RWPE2 (cell line): ENCODE measurements at regions not wholly inside any gene's neighbourhood (a gene's known extent, or its start where the extent isn't known, plus 50 kb on each side); places are given as distances from the start of the nearest gene placed in this dataset.

Source experiments
- ATAC-seq: fragments of 200-7000 bp; cut with Tn5 transposase; 3 replicates; pipeline ENCODE4 v1.9.1; 2021; ENCODE audit warnings: low read depth
- DNase-seq: peaks from one replicate; pipeline ENCODE4 v3.0.0-alpha.2; 2020; ENCODE audit warnings: low spot score
- H3K27ac ChIP-seq: fragments of 450-650 bp; 2 replicates; pipeline ENCODE4 v1.5.1; 2017; ENCODE audit warnings: mild to moderate bottlenecking; ENCODE audit not compliant: poor library complexity, severe bottlenecking
- H3K27me3 ChIP-seq: fragments of 250-450 bp; sonication (Bioruptor Pico); 2 replicates; pipeline ENCODE4 v1.5.1; 2021; ENCODE audit warnings: mild to moderate bottlenecking, moderate library complexity; ENCODE audit not compliant: insufficient read depth, poor library complexity, severe bottlenecking
- H3K36me3 ChIP-seq: fragments of 250-450 bp; sonication (Bioruptor Pico); 2 replicates; pipeline ENCODE4 v1.5.1; 2020; ENCODE audit warnings: low read depth, mild to moderate bottlenecking, moderate library complexity
- H3K4me1 ChIP-seq: fragments of 250-450 bp; sonication (Bioruptor Pico); 2 replicates; pipeline ENCODE4 v1.5.1; 2021; ENCODE audit warnings: mild to moderate bottlenecking, moderate library complexity; ENCODE audit not compliant: insufficient read depth, poor library complexity, severe bottlenecking
- H3K4me3 ChIP-seq: fragments of 250-450 bp; sonication (Bioruptor Pico); 2 replicates; pipeline ENCODE4 v1.5.1; 2021; ENCODE audit warnings: mild to moderate bottlenecking, moderate library complexity; ENCODE audit not compliant: severe bottlenecking
- H3K9me3 ChIP-seq: fragments of 250-450 bp; sonication (Bioruptor Pico); 2 replicates; pipeline ENCODE4 v1.5.1; 2021; ENCODE audit warnings: mild to moderate bottlenecking, moderate library complexity; ENCODE audit not compliant: severe bottlenecking
- CTCF ChIP-seq: fragments of 450-650 bp; IDR thresholded peaks from one replicate; pipeline ENCODE4 v1.5.1; 2017; ENCODE audit warnings: mild to moderate bottlenecking, moderate library complexity; ENCODE audit not compliant: poor library complexity, severe bottlenecking

- Histone ChIP-seq H3K4me1 (no peaks in the 10 kb centered on the region), H3K27ac (no peak overlapping the region), H3K27me3 (no peaks in the 10 kb centered on the region), H3K4me3 (no peak overlapping the region), H3K36me3 (no peaks in the 10 kb centered on the region), H3K9me3 (no peaks in the 10 kb centered on the region)
- ATAC-seq, result no peak
- no peak for TF ChIP-seq CTCF
- DNase-seq, result peak; percentile 31
Observed at GRCh38 chr11:8313504-8314090, 49.9 kb upstream of the LMO1 start.
